ENCODE measurements at regions not wholly inside any gene's neighbourhood (a gene's known extent, or its start where the extent isn't known, plus 50 kb on each side); places are given as distances from the start of the nearest gene placed in this dataset.

GRCh38 chr12:47560415-47560814 lies 145.4 kb downstream of the RPAP3 start:
- DNase-seq (ENCODE audit: low read depth in 2 of 2), result no peak

GRCh38 chr12:47558625-47559345 lies 147.0 kb downstream of the RPAP3 start:
- DNase-seq (ENCODE audit: low read depth in 2 of 2), result no peak

- no peak for DNase-seq (ENCODE audit: low read depth in 2 of 2)
Measured at GRCh38 chr12:47557386-47557785, 148.4 kb downstream of the RPAP3 start.

GRCh38 chr12:47556261-47557030 lies 149.4 kb downstream of the RPAP3 start:
- no peak for DNase-seq (ENCODE audit: low read depth in 2 of 2)

- DNase-seq (ENCODE audit: low read depth in 2 of 2), result no peak
Measured at GRCh38 chr12:47554046-47554653, 151.7 kb downstream of the RPAP3 start.

- DNase-seq (ENCODE audit: low read depth in 2 of 2), result no peak
Measured at GRCh38 chr12:47553266-47553665, 152.6 kb downstream of the RPAP3 start.

GRCh38 chr12:47551426-47551851 lies 154.4 kb downstream of the RPAP3 start:
- no peak for DNase-seq (ENCODE audit: low read depth in 2 of 2)

- no peak for DNase-seq (ENCODE audit: low read depth in 2 of 2)
Measured at GRCh38 chr12:47549258-47549657, 156.6 kb downstream of the RPAP3 start.

- no peak for DNase-seq (ENCODE audit: low read depth in 2 of 2)
Measured at GRCh38 chr12:47548401-47548800, 157.4 kb downstream of the RPAP3 start.

- DNase-seq (ENCODE audit: low read depth in 2 of 2), result no peak
Measured at GRCh38 chr12:47547077-47547476, 158.8 kb downstream of the RPAP3 start.

- no peak for DNase-seq (ENCODE audit: low read depth in 2 of 2)
Measured at GRCh38 chr12:47545938-47546609, 159.8 kb downstream of the RPAP3 start.

GRCh38 chr12:47534695-47535094 lies 171.1 kb downstream of the RPAP3 start:
- no peak for DNase-seq (ENCODE audit: low read depth in 2 of 2)

GRCh38 chr12:47530050-47530449 lies 175.8 kb downstream of the RPAP3 start:
- no peak for DNase-seq (ENCODE audit: low read depth in 2 of 2)

GRCh38 chr12:47527816-47528215 lies 178.0 kb downstream of the RPAP3 start:
- no peak for DNase-seq (ENCODE audit: low read depth in 2 of 2)

- DNase-seq (ENCODE audit: low read depth in 2 of 2), result no peak
Measured at GRCh38 chr12:47520029-47520428, 185.8 kb downstream of the RPAP3 start.

- DNase-seq (ENCODE audit: low read depth in 2 of 2), result no peak
Measured at GRCh38 chr12:47517122-47517521, 188.7 kb downstream of the RPAP3 start.

- DNase-seq (ENCODE audit: low read depth in 2 of 2), result no peak
Measured at GRCh38 chr12:47509398-47509851, 196.4 kb downstream of the RPAP3 start.

- DNase-seq (ENCODE audit: low read depth in 2 of 2), result no peak
Measured at GRCh38 chr12:47507221-47507620, 198.6 kb downstream of the RPAP3 start.

GRCh38 chr12:47504775-47505446 lies 200.9 kb downstream of the RPAP3 start:
- DNase-seq (ENCODE audit: low read depth in 2 of 2), result no peak

- no peak for DNase-seq (ENCODE audit: low read depth in 2 of 2)
Measured at GRCh38 chr12:47493801-47494200, 212.0 kb downstream of the RPAP3 start.

GRCh38 chr12:47491516-47492305 lies 214.1 kb downstream of the RPAP3 start:
- DNase-seq (ENCODE audit: low read depth in 2 of 2), result no peak

Data from stimulated activated CD8-positive, alpha-beta memory T cell treated with anti-CD3 and anti-CD28 coated beads, Interleukin-2, amount 100 ng/mL, for 1 hour (primary cell).